22Rv1 (cell line): ENCODE measurements at regions not wholly inside any gene's neighbourhood (a gene's known extent, or its start where the extent isn't known, plus 50 kb on each side); places are given as distances from the start of the nearest gene placed in this dataset.

Experiments used
- CTCF ChIP-seq: fragments of 450-650 bp; IDR thresholded peaks from 2 replicates; pipeline ENCODE4 v1.5.1; 2017; ENCODE audit warnings: mild to moderate bottlenecking
- ZFX ChIP-seq: fragments of 450-650 bp; IDR thresholded peaks from 2 replicates; pipeline ENCODE4 v1.6.1; 2017; ENCODE audit warnings: antibody characterized with exemption, borderline replicate concordance

DNA sequence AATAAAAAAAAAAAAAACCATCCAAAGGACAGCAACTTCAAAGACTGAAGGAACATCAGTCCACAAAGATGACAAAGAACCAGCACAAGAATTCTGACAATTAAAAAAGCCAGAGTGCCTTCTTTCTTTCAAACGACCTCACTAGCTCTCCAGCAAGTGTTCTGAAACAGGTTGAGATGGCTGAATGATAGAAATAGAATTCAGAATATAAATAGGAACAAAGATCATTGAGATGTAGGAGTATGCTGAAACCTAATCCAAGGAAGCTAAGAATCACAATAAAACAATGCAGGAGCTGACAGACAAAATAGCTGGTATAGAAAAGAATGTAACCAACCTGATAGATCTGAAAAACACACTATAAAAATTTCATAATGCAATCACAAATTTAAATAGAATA lies 218.2 kb downstream of the GIPC2 start:
- TF ChIP-seq CTCF, result no peak
- TF ChIP-seq ZFX, result no peak
